ENCODE measurements at regions not wholly inside any gene's neighbourhood (a gene's known extent, or its start where the extent isn't known, plus 50 kb on each side); places are given as distances from the start of the nearest gene placed in this dataset.
"Not testable (repeated sequence)": the region's sequence is repeated elsewhere in the genome, so short reads cannot be mapped to it uniquely, and the experiment has no call there.

DNA sequence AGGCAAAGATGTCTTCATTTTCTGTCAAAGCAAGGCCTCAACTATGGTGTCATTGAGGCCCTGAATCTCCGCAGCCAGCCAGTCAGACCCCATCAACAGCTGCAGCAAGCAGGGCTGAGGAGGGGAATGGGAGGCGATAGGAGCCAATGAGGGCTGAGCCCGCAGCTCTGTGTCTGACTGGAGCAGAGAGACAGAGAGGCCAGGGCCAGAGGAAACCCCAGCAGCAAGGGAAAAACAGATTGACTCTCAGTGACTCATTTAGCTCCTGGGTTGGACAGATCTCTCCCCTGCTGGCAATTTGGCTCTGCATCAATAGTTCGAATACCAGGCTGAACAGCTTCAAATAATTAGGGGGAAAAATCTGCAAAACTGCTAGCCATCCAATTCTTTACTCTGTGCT lies 67.1 kb upstream of the NBPF11 start:
- H3K79me2 ChIP-seq (ENCODE audit: control insufficient read depth, insufficient read depth, low read length); FAIRE-seq; H3K9me3 ChIP-seq (replicated peaks; ENCODE audit: control insufficient read depth, insufficient read depth, low read depth, low read length); ATAC-seq; H3K36me3 ChIP-seq (ENCODE audit: control insufficient read depth, insufficient read depth, low read length); intact Hi-C loops (cut with micrococcal nuclease); H3K27me3 ChIP-seq (ENCODE audit: control insufficient read depth in 2 of 2, insufficient read depth in 2 of 2, low read length in 2 of 2); CTCF ChIA-PET (ENCODE audit: low intra/inter-chr PET ratio); BruUV-seq (replicated peaks); H3K4me1 ChIP-seq (replicated peaks in 1 of 2; ENCODE audit: control insufficient read depth in 2 of 2, insufficient read depth in 2 of 2, low read length in 2 of 2); H3K27ac ChIP-seq (ENCODE audit: extremely low read depth, low read depth, low read length); H3K9ac ChIP-seq (ENCODE audit: insufficient read depth in 1 of 2, low read depth in 2 of 2, low read length in 2 of 2); DNase-seq (ENCODE audit: extremely low read depth in 1 of 4, low spot score in 3 of 4); H2AFZ ChIP-seq (ENCODE audit: low read depth, low read length); H4K20me1 ChIP-seq (replicated peaks; ENCODE audit: control insufficient read depth, insufficient read depth, low read length); H3K9me1 ChIP-seq (ENCODE audit: control insufficient read depth, insufficient read depth, low read length); H3K4me3 ChIP-seq; POLR2A ChIA-PET; in situ Hi-C loops (cut with MboI); H3K4me2 ChIP-seq (ENCODE audit: insufficient read depth, low read length): not testable (repeated sequence)
- WGBS (ENCODE audit: insufficient coverage, low coverage, missing lambda C conversion rate), result no CpG with 5 or more reads among the region's 4 CpGs

DNA sequence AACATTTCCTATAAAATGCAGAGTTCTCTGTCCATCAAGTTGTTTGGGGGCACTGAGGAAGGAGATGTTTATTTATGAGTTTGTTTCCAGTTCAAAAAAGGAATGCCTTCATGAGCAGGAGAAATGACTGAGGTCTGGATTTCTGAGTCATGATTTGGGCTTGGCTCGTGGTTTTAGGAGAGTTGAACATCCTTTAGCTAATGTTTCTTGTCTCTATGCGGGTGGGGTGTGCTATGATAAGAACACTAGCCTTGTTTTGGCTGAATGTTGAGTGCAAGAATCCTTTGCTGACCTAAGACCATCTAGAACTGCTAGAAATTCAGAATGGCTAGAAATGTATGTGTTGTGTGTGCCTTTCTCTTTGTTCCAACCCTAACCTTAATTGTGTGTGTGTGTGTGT lies 59.1 kb upstream of the NBPF11 start:
- in situ Hi-C loops (cut with MboI); H3K9me3 ChIP-seq (replicated peaks; ENCODE audit: control insufficient read depth, insufficient read depth, low read depth, low read length); H3K27me3 ChIP-seq (ENCODE audit: control insufficient read depth in 2 of 2, insufficient read depth in 2 of 2, low read length in 2 of 2); H3K9ac ChIP-seq (ENCODE audit: insufficient read depth in 1 of 2, low read depth in 2 of 2, low read length in 2 of 2); H3K79me2 ChIP-seq (ENCODE audit: control insufficient read depth, insufficient read depth, low read length); CTCF ChIA-PET (ENCODE audit: low intra/inter-chr PET ratio); H3K4me3 ChIP-seq; H3K36me3 ChIP-seq (ENCODE audit: control insufficient read depth, insufficient read depth, low read length); intact Hi-C loops (cut with micrococcal nuclease); H3K27ac ChIP-seq (ENCODE audit: extremely low read depth, low read depth, low read length); H3K9me1 ChIP-seq (ENCODE audit: control insufficient read depth, insufficient read depth, low read length); H3K4me2 ChIP-seq (ENCODE audit: insufficient read depth, low read length); H2AFZ ChIP-seq (ENCODE audit: low read depth, low read length); BruUV-seq (replicated peaks); DNase-seq (ENCODE audit: extremely low read depth in 1 of 4, low spot score in 3 of 4); ATAC-seq; H4K20me1 ChIP-seq (replicated peaks; ENCODE audit: control insufficient read depth, insufficient read depth, low read length); H3K4me1 ChIP-seq (replicated peaks in 1 of 2; ENCODE audit: control insufficient read depth in 2 of 2, insufficient read depth in 2 of 2, low read length in 2 of 2); FAIRE-seq; POLR2A ChIA-PET: not testable (repeated sequence)
- WGBS (ENCODE audit: insufficient coverage, low coverage, missing lambda C conversion rate), result no CpG with 5 or more reads among the region's 2 CpGs

DNA sequence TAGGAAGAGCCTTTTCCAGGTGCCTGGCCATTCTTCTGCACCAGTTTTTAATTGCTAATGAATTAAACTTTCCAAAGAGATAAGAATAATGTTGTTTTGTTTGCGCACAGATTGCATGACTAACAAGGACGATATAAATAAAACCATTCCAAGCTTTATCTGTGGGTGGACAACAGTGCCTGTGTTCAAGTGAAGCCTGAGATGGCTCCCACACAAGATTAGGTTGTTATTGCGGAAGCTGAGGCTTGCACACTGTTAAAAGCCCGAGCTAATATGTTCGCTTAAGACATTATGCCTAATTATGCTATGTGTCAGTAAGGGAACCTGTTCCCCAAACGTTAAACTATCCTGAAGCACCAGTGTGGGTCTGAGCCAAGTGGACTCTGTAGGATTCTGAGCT lies 58.5 kb upstream of the NBPF11 start:
- DNase-seq (ENCODE audit: extremely low read depth in 1 of 4, low spot score in 3 of 4); H3K9ac ChIP-seq (ENCODE audit: insufficient read depth in 1 of 2, low read depth in 2 of 2, low read length in 2 of 2); H3K27me3 ChIP-seq (ENCODE audit: control insufficient read depth in 2 of 2, insufficient read depth in 2 of 2, low read length in 2 of 2); H3K4me3 ChIP-seq; H4K20me1 ChIP-seq (replicated peaks; ENCODE audit: control insufficient read depth, insufficient read depth, low read length); H2AFZ ChIP-seq (ENCODE audit: low read depth, low read length); H3K4me2 ChIP-seq (ENCODE audit: insufficient read depth, low read length); CTCF ChIA-PET (ENCODE audit: low intra/inter-chr PET ratio); POLR2A ChIA-PET; FAIRE-seq; H3K36me3 ChIP-seq (ENCODE audit: control insufficient read depth, insufficient read depth, low read length); H3K79me2 ChIP-seq (ENCODE audit: control insufficient read depth, insufficient read depth, low read length); BruUV-seq (replicated peaks); ATAC-seq; H3K27ac ChIP-seq (ENCODE audit: extremely low read depth, low read depth, low read length); H3K9me1 ChIP-seq (ENCODE audit: control insufficient read depth, insufficient read depth, low read length); in situ Hi-C loops (cut with MboI); H3K4me1 ChIP-seq (replicated peaks in 1 of 2; ENCODE audit: control insufficient read depth in 2 of 2, insufficient read depth in 2 of 2, low read length in 2 of 2); H3K9me3 ChIP-seq (replicated peaks; ENCODE audit: control insufficient read depth, insufficient read depth, low read depth, low read length); intact Hi-C loops (cut with micrococcal nuclease): not testable (repeated sequence)
- no CpG with 5 or more reads among the region's 6 CpGs for WGBS (ENCODE audit: insufficient coverage, low coverage, missing lambda C conversion rate)

DNA sequence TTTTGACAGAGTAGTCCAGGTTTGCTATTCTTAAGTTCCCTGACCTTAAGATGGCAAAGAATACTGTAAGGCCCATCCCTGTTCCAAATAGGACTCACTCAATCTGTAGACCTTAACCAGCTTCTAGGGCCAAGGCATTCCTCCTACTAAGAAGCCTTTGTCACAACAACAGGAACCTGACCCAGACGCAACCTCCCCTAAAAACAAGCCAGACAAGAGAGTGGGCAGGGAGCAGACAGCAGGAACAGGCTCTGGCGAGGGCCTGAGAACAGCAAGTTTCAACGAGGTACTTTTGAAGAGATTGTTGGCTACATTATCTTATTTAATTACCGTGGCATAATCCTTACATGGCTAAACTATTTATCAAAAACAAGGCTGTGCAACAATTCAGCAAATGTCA lies 58.1 kb upstream of the NBPF11 start:
- H3K4me3 ChIP-seq; H3K27ac ChIP-seq (ENCODE audit: extremely low read depth, low read depth, low read length); DNase-seq (ENCODE audit: extremely low read depth in 1 of 4, low spot score in 3 of 4); BruUV-seq (replicated peaks); CTCF ChIA-PET (ENCODE audit: low intra/inter-chr PET ratio); H3K79me2 ChIP-seq (ENCODE audit: control insufficient read depth, insufficient read depth, low read length); H3K9ac ChIP-seq (ENCODE audit: insufficient read depth in 1 of 2, low read depth in 2 of 2, low read length in 2 of 2); H3K4me2 ChIP-seq (ENCODE audit: insufficient read depth, low read length); ATAC-seq; H2AFZ ChIP-seq (ENCODE audit: low read depth, low read length); H3K9me1 ChIP-seq (ENCODE audit: control insufficient read depth, insufficient read depth, low read length); H4K20me1 ChIP-seq (replicated peaks; ENCODE audit: control insufficient read depth, insufficient read depth, low read length); intact Hi-C loops (cut with micrococcal nuclease); POLR2A ChIA-PET; in situ Hi-C loops (cut with MboI); H3K4me1 ChIP-seq (replicated peaks in 1 of 2; ENCODE audit: control insufficient read depth in 2 of 2, insufficient read depth in 2 of 2, low read length in 2 of 2); H3K27me3 ChIP-seq (ENCODE audit: control insufficient read depth in 2 of 2, insufficient read depth in 2 of 2, low read length in 2 of 2); H3K36me3 ChIP-seq (ENCODE audit: control insufficient read depth, insufficient read depth, low read length); FAIRE-seq; H3K9me3 ChIP-seq (replicated peaks; ENCODE audit: control insufficient read depth, insufficient read depth, low read depth, low read length): not testable (repeated sequence)
- WGBS (ENCODE audit: insufficient coverage, low coverage, missing lambda C conversion rate), result no CpG with 5 or more reads among the region's 4 CpGs

All from K562 (cell line).